ENCODE measurements at regions not wholly inside any gene's neighbourhood (a gene's known extent, or its start where the extent isn't known, plus 50 kb on each side); places are given as distances from the start of the nearest gene placed in this dataset.

DNA sequence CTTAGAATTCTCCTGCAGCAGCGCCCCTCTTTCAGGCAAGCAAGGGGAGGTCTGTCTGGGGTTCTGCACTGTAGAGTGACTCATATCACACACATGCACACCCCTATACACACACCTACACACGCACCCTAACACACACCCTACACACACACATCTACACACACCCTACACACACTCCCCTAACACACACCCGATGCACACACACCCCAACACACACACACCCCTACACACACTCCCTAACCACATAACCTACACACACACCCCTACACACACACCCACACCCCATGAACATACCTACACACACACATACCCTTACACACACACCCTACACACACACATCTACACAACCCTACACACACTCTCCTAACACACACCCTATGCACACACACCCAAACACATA, 493.2 kb downstream of the IRS2 start:
- no peak for DNase-seq
- H3K27ac ChIP-seq: no peak overlapping the region
- 86 to 94% methylated on average over 3 of the region's 3 CpGs for WGBS, 2 donors

DNA sequence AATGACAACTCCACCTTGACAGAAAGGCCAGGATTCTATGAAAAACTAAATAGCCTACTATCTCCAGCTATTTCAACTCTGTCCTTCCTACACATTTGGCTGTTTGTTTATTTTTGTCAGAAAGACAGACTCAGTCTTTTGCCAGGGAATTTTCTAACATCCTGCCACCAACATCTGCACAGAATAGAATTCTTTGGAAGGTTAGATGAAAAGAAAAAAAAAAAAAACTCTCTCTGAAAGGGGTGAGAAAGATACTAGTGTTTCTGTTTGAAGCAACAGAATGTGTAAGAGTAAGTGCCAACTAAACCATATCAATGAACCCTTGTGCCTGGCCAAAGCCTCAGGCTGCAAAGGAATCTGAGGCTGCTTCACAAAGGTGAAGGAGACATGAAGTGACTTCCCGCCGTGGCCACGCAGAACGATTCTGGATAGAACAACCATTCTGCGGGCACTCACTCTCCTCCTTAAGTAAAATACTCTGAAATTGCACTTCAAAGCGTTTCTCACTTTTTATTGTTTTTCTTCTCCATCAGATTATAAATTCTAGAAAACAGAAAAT, 498.2 kb downstream of the IRS2 start:
- no peak overlapping the region for H3K4me3 ChIP-seq (replicated peaks in 1 of 3)
- no peak overlapping the region for H3K27ac ChIP-seq
- intact Hi-C loops (cut with DNase I): no loop called here
- 37 to 43% methylated on average over 6 of the region's 6 CpGs for WGBS, 2 donors
- DNase-seq: no peak
- H3K27me3 ChIP-seq: no peaks in the 10 kb centered on the region
- H3K4me1 ChIP-seq: no peaks in the 10 kb centered on the region
- no peaks in the 10 kb centered on the region for H3K9me3 ChIP-seq
- no peaks in the 10 kb centered on the region for H3K36me3 ChIP-seq
- TF ChIP-seq POLR2A (IDR thresholded peaks at IDR 0.05): no peak
- TF ChIP-seq, protein P1, sequence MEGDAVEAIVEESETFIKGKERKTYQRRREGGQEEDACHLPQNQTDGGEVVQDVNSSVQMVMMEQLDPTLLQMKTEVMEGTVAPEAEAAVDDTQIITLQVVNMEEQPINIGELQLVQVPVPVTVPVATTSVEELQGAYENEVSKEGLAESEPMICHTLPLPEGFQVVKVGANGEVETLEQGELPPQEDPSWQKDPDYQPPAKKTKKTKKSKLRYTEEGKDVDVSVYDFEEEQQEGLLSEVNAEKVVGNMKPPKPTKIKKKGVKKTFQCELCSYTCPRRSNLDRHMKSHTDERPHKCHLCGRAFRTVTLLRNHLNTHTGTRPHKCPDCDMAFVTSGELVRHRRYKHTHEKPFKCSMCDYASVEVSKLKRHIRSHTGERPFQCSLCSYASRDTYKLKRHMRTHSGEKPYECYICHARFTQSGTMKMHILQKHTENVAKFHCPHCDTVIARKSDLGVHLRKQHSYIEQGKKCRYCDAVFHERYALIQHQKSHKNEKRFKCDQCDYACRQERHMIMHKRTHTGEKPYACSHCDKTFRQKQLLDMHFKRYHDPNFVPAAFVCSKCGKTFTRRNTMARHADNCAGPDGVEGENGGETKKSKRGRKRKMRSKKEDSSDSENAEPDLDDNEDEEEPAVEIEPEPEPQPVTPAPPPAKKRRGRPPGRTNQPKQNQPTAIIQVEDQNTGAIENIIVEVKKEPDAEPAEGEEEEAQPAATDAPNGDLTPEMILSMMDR (IDR thresholded peaks at IDR 0.05): no peak

More for the DNA sequence above, 493.2 kb downstream of the IRS2 start:
- Histone ChIP-seq H3K9me3 (no peaks in the 10 kb centered on the region), H3K4me1 (no peaks in the 10 kb centered on the region), H3K27me3 (no peaks in the 10 kb centered on the region), H3K4me3 (replicated peaks in 1 of 3) (no peak overlapping the region), H3K36me3 (no peaks in the 10 kb centered on the region)
- no peak for TF ChIP-seq POLR2A (IDR thresholded peaks at IDR 0.05)
- TF ChIP-seq, protein P1 (IDR thresholded peaks at IDR 0.05): no peak
- intact Hi-C loops (cut with DNase I): no loop called here

DNA sequence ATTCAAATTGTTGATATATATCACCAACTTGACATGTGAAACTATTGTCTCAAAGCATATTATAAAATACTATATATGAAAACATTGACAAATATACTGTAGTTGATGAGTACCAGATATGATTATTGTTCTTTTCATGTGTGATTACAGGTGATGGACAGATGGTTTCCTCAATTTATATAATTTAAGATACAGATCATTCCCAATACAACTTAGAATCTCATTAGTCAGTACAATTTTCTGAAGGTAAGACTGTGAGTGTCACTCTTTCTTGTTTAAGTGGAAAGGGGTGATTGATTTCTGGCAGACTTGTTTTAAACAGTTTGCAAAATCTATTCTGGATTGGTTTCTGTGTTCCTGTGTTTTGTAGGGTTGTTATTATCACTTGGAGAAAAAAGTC, 498.8 kb downstream of the IRS2 start:
- no peak for DNase-seq
- Histone ChIP-seq H3K9me3 (no peaks in the 10 kb centered on the region), H3K4me1 (no peaks in the 10 kb centered on the region), H3K27me3 (no peaks in the 10 kb centered on the region), H3K4me3 (replicated peaks in 1 of 3) (no peak overlapping the region), H3K27ac (no peak overlapping the region), H3K36me3 (no peaks in the 10 kb centered on the region)
- TF ChIP-seq, protein P1 (IDR thresholded peaks at IDR 0.05): no peak
- TF ChIP-seq POLR2A (IDR thresholded peaks at IDR 0.05): no peak
- intact Hi-C loops (cut with DNase I): no loop called here

DNA sequence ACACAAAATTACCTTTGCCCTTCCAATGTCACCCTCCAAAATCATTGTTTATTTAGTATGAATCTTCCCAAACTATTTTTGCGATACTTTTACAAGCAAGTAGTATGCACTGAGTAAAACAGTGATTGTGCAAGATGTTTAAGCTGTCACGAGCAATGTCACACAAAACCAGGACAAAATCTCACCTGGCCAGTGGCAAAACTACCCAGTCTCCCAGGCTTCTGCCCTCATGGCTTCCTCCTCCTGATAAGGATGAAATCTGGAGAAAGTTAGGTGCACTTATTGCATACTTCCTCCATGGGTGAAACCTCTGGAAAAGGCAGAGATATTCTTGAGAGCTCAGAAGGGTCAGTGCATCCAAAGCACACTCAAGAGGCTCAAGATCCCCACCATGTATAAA, 500.8 kb downstream of the IRS2 start:
- 81 to 95% methylated on average over 2 of the region's 2 CpGs for WGBS, 2 donors
- intact Hi-C loops (cut with DNase I): no loop called here
- no peaks in the 10 kb centered on the region for H3K27me3 ChIP-seq
- no peak overlapping the region for H3K27ac ChIP-seq
- H3K4me1 ChIP-seq: no peaks in the 10 kb centered on the region
- no peaks in the 10 kb centered on the region for H3K36me3 ChIP-seq
- no peak for DNase-seq
- TF ChIP-seq, protein P1 (IDR thresholded peaks at IDR 0.05): no peak
- no peak for TF ChIP-seq POLR2A (IDR thresholded peaks at IDR 0.05)
- no peak overlapping the region for H3K4me3 ChIP-seq (replicated peaks in 1 of 3)
- no peaks in the 10 kb centered on the region for H3K9me3 ChIP-seq

DNA sequence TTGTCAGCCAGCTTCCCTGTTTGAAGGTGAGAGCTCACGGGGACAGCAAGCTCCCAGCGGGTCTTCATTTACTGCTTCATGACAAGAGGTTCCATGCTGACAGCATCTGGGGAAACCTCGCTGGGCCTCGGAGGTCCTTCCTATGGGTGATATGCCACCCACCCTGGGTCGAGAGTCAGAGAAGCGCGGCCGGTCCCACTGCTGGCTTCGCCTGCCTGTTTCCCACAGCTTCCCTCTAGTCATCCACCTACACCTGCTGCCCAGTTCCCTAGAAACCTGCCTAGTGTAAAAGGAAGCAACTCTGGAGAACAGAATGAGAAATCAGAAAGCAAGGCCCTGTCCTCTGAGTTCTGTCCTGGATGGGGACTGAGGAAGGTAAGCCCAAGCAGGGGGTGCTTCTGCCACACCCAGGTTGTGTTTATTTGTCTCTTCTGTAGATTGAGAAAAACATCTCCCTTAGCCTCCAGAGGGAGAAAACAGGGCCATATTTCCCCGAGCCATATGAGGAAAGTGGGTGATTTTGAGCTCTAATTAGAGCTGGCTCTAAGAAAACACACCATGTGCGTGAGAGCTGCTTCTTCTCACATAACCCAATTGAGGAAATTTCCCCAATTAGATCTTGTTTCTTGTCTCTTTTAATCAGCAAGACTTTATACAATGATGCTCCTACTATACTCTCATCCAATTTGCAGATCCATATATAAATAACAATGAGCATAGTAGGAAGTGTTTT, 504.3 kb downstream of the IRS2 start:
- Histone ChIP-seq H3K36me3 (no peaks in the 10 kb centered on the region), H3K27ac (no peak overlapping the region), H3K27me3 (no peaks in the 10 kb centered on the region), H3K9me3 (no peaks in the 10 kb centered on the region), H3K4me3 (replicated peaks in 1 of 3) (no peak overlapping the region), H3K4me1 (no peaks in the 10 kb centered on the region)
- no peak for DNase-seq
- intact Hi-C loops (cut with DNase I): no loop called here
- 87 to 95% methylated on average over 10 to 11 of the region's 11 CpGs for WGBS, 2 donors
- TF ChIP-seq, protein P1 (IDR thresholded peaks at IDR 0.05): no peak
- TF ChIP-seq POLR2A (IDR thresholded peaks at IDR 0.05): no peak
